ENCODE measurements at regions not wholly inside any gene's neighbourhood (a gene's known extent, or its start where the extent isn't known, plus 50 kb on each side); places are given as distances from the start of the nearest gene placed in this dataset.

- no peak overlapping the region for H3K27ac ChIP-seq
- H3K4me3 ChIP-seq: no peak overlapping the region
- no peaks in the 10 kb centered on the region for H3K4me1 ChIP-seq
- no peak for DNase-seq (ENCODE audit: low spot score in 2 of 2)
- TF ChIP-seq CTCF (IDR thresholded peaks at IDR 0.05) (no peak), POLR2A (IDR thresholded peaks at IDR 0.05) (no peak), POLR2AphosphoS5 (IDR thresholded peaks at IDR 0.05) (no peak)
- no peaks in the 10 kb centered on the region for H3K27me3 ChIP-seq
- intact Hi-C loops (cut with DNase I; ENCODE audit: low total_unique reads): no loop called here
- H3K36me3 ChIP-seq: no peaks in the 10 kb centered on the region
- no peaks in the 10 kb centered on the region for H3K9me3 ChIP-seq
These were observed 404.0 kb upstream of the ATP5MC3 start for GRCh38 chr2:175585496-175585895.

- Histone ChIP-seq H3K4me1 (no peaks in the 10 kb centered on the region), H3K27ac (no peak overlapping the region), H3K27me3 (no peaks in the 10 kb centered on the region), H3K4me3 (no peak overlapping the region), H3K36me3 (no peaks in the 10 kb centered on the region), H3K9me3 (no peaks in the 10 kb centered on the region)
- DNase-seq (ENCODE audit: low spot score in 2 of 2): no peak
- intact Hi-C loops (cut with DNase I; ENCODE audit: low total_unique reads): no loop called here
- TF ChIP-seq CTCF (IDR thresholded peaks at IDR 0.05) (no peak), POLR2AphosphoS5 (IDR thresholded peaks at IDR 0.05) (no peak), POLR2A (IDR thresholded peaks at IDR 0.05) (no peak)
These were observed 399.1 kb upstream of the ATP5MC3 start for GRCh38 chr2:175580652-175581051.

- no peak overlapping the region for H3K4me3 ChIP-seq
- no peak for DNase-seq (ENCODE audit: low spot score in 2 of 2)
- no peaks in the 10 kb centered on the region for H3K4me1 ChIP-seq
- intact Hi-C loops (cut with DNase I; ENCODE audit: low total_unique reads): no loop called here
- H3K27me3 ChIP-seq: no peaks in the 10 kb centered on the region
- no peak overlapping the region for H3K27ac ChIP-seq
- H3K9me3 ChIP-seq: no peaks in the 10 kb centered on the region
- TF ChIP-seq CTCF (IDR thresholded peaks at IDR 0.05) (no peak), POLR2AphosphoS5 (IDR thresholded peaks at IDR 0.05) (no peak), POLR2A (IDR thresholded peaks at IDR 0.05) (no peak)
- H3K36me3 ChIP-seq: no peaks in the 10 kb centered on the region
These were observed 398.1 kb upstream of the ATP5MC3 start for GRCh38 chr2:175579646-175580045.

- no peaks in the 10 kb centered on the region for H3K27me3 ChIP-seq
- DNase-seq (ENCODE audit: low spot score in 2 of 2): no peak
- no peak overlapping the region for H3K4me3 ChIP-seq
- intact Hi-C loops (cut with DNase I; ENCODE audit: low total_unique reads): no loop called here
- no peak overlapping the region for H3K27ac ChIP-seq
- H3K9me3 ChIP-seq: no peaks in the 10 kb centered on the region
- no peaks in the 10 kb centered on the region for H3K36me3 ChIP-seq
- no peaks in the 10 kb centered on the region for H3K4me1 ChIP-seq
- TF ChIP-seq POLR2A (IDR thresholded peaks at IDR 0.05): no peak
- TF ChIP-seq POLR2AphosphoS5 (IDR thresholded peaks at IDR 0.05): no peak
- TF ChIP-seq CTCF (IDR thresholded peaks at IDR 0.05): no peak
These were observed 396.0 kb upstream of the ATP5MC3 start for GRCh38 chr2:175577368-175577970.

GRCh38 chr2:175576875-175577274, 395.4 kb upstream of the ATP5MC3 start:
- Histone ChIP-seq H3K4me1 (no peaks in the 10 kb centered on the region), H3K9me3 (no peaks in the 10 kb centered on the region), H3K27me3 (no peaks in the 10 kb centered on the region), H3K4me3 (no peak overlapping the region), H3K36me3 (no peaks in the 10 kb centered on the region), H3K27ac (no peak overlapping the region)
- TF ChIP-seq POLR2AphosphoS5 (IDR thresholded peaks at IDR 0.05) (no peak), CTCF (IDR thresholded peaks at IDR 0.05) (no peak), POLR2A (IDR thresholded peaks at IDR 0.05) (no peak)
- intact Hi-C loops (cut with DNase I; ENCODE audit: low total_unique reads): no loop called here
- DNase-seq (ENCODE audit: low spot score in 2 of 2): no peak
